ENCODE measurements at regions not wholly inside any gene's neighbourhood (a gene's known extent, or its start where the extent isn't known, plus 50 kb on each side); places are given as distances from the start of the nearest gene placed in this dataset.
A peak's percentile ranks its signal among the peaks of the same experiment; 100 is the strongest.
"Not testable (repeated sequence)": the region's sequence is repeated elsewhere in the genome, so short reads cannot be mapped to it uniquely, and the experiment has no call there.

DNA sequence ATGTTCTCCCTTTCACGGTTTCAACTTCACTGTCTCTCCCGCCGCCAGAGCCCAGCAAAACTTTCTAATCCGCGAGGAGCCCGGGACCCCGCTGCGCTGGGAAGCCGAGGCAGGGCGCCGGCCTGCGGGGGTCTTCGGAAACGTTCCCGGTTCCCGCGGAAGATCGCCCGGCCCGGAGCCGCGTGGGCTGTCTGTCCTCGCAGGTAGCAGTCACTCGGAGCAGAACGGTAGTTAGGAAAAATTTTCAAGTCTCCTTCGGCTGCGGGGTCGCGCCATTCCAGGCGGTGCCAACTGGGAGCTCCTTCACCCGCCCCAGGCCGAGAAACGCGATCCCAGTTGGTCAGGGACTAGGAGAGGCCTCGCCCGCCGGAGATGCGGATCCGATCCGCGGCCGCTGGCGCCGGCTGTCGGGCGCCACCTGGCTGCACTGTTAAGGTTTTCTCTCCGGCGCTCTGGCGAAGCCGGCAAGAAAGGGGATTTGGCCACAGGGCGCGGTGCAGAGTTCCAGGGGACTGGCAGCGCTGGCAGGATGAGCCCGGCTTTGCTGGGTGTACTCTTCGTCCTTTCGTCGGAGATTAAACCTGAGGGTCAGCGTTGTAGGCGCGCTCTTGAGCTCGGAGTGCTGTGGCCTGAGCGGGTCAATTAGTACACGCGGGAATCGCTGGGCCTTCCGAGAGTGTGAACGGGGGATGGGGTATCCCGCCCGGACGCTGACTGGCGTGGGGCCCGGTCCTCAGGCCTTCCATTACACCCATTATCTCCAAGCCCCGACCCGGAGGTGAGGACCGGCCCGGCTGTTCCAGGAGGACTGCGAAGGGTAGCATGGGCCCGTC is 135.4 kb downstream of the KCNJ12 start:
- TF ChIP-seq, protein P1, sequence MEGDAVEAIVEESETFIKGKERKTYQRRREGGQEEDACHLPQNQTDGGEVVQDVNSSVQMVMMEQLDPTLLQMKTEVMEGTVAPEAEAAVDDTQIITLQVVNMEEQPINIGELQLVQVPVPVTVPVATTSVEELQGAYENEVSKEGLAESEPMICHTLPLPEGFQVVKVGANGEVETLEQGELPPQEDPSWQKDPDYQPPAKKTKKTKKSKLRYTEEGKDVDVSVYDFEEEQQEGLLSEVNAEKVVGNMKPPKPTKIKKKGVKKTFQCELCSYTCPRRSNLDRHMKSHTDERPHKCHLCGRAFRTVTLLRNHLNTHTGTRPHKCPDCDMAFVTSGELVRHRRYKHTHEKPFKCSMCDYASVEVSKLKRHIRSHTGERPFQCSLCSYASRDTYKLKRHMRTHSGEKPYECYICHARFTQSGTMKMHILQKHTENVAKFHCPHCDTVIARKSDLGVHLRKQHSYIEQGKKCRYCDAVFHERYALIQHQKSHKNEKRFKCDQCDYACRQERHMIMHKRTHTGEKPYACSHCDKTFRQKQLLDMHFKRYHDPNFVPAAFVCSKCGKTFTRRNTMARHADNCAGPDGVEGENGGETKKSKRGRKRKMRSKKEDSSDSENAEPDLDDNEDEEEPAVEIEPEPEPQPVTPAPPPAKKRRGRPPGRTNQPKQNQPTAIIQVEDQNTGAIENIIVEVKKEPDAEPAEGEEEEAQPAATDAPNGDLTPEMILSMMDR (IDR thresholded peaks at IDR 0.05; ENCODE audit: low read depth, low read length): peak; percentile 75

DNA sequence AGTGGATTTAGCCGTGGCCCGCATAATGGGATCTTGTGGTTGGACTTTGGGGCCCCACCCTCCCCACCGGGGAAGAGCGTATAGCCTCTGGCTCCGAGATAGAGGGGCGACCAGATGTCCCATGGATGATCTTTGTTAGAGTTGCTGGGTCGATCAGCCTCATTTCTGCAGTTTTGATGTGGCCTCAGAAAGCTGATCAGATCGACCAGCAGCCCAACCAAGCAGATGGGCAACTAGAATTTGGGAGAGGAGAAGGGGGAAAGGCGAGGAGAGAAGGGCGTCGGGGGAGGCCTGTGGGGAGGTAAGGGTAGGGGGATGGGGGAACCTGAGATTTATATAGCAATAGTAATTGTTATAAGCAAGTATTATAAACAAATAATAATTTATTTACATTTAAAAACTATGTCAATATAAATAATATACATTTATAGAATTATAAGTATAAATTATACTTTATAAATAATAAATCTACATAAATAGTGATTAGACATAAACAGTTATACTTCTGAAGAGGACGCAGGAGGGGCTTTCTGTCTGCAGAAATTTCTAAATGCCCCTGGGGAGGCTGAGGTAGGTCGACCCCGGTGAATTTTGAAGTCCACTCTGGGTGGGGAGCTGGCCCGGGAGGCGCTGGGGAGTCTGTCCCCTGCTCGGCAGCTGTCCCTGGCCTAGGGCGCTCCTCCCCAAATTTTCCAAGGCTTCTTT is 136.3 kb downstream of the KCNJ12 start:
- DNase-seq (ENCODE audit: extremely low read depth, low read depth): no peak
- TF ChIP-seq, protein P1 (IDR thresholded peaks at IDR 0.05; ENCODE audit: low read depth, low read length): no peak

More for the DNA sequence above, 135.4 kb downstream of the KCNJ12 start:
- peak; percentile 35 for DNase-seq (ENCODE audit: extremely low read depth, low read depth)

- DNase-seq (ENCODE audit: extremely low read depth, low read depth): peak; percentile 28
- TF ChIP-seq, protein P1 (IDR thresholded peaks at IDR 0.05; ENCODE audit: low read depth, low read length): peak; percentile 75
These were observed 136.9 kb downstream of the KCNJ12 start for GRCh38 chr17:21513012-21513570.

DNA sequence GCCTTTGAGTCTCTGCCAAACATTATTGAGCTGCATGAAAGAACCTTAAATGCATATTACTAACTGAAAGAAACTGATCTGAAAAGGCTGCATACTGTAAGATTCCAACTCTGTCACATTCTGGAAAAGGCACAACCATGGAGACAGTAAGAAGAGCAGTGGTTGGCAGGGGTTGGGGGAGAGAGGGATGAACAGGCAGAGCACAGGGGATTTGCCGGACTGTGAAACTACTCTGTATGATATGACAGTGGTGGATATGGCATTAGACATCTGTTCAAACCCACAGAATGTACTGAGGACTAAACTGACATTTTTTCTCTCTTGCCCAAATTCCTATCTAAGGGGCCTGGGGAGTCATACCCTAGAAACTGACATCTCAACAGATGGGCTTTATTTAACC is 138.4 kb downstream of the KCNJ12 start:
- not testable (repeated sequence) for DNase-seq (ENCODE audit: extremely low read depth, low read depth)

DNA sequence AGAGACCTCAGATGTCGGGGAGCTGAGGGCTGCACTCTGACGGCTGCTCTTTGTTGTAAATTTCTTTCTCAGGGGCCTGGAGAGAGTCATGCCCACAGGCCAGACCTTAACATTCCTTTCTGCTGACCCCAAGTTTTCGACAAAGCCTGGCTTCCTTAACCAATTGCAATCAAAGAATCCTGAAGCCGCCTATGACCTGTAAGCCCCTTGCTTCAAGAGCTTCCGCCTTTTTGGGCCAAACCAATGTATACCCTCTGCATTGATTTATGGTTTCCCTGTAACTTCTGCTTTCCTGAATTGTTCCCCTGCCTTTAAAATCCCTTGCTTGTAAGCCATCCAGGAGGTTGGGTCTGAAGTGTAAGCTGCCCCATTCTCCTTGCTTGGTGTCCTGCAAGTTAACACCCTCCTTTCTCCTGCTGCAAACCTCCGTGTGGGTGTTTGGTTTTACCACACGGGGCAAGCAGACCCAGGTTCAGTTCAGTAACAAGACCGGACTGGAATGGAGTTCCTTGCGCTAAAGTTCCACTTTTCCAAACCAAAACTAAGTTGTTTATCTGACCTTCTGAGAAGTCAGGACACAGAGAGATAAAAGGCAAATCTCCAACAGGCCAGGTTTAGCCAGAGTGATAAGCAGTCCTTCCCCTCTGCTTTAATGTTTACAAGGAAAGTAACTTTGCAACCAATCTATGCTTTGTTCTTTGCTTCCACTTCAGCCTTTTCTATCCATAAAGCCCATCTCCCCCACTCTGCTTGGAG is 141.6 kb downstream of the KCNJ12 start:
- DNase-seq (ENCODE audit: extremely low read depth, low read depth): no peak
- TF ChIP-seq, protein P1 (IDR thresholded peaks at IDR 0.05; ENCODE audit: low read depth, low read length): no peak

DNA sequence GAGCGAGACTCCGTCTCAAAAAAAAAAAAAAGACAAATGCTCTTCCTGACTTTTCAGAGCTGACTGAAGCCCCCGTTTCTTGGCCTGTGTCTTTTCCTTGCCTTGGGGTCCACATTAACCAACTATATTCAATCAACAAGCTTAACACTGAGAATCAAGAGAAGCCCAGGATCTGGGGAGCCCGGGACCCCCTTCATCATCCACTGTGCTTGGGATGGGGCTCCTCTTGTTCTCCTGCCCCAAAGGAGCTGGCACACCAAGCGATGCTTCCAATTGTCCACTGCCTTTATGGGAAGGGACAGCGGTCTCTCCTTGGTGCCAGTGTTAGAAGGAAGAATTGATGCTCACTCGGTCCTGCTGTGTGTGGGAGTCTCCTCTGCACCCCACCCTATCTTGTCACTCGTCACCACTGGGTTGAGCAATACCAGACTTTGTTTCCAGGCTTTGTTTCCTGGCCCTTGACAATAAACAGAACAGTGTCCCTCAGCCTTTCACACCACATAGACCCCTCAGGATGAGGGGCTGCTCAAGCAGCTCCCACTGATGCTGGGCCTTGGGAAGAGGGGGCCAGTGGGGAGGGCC is 146.7 kb downstream of the KCNJ12 start:
- DNase-seq (ENCODE audit: extremely low read depth, low read depth): no peak
- TF ChIP-seq, protein P1 (IDR thresholded peaks at IDR 0.05; ENCODE audit: low read depth, low read length): no peak

- no peak for DNase-seq (ENCODE audit: extremely low read depth, low read depth)
- TF ChIP-seq, protein P1 (IDR thresholded peaks at IDR 0.05; ENCODE audit: low read depth, low read length): no peak
These were observed 147.5 kb downstream of the KCNJ12 start for GRCh38 chr17:21523497-21524210.
